Trophoblast cell (in vitro differentiated cells and primary cell): ENCODE measurements at regions not wholly inside any gene's neighbourhood (a gene's known extent, or its start where the extent isn't known, plus 50 kb on each side); places are given as distances from the start of the nearest gene placed in this dataset.
A peak's percentile ranks its signal among the peaks of the same experiment; 100 is the strongest.

Source experiments
- DNase-seq, 2 donors: peaks; one replicate each; pipeline ENCODE4 v3.0.0-alpha.2; 2016
- H2AFZ ChIP-seq: 2 replicates; pipeline ENCODE4 v1.6.1; 2013; ENCODE audit warnings: low read length, moderate library complexity, mild to moderate bottlenecking; ENCODE audit not compliant: insufficient read depth, poor library complexity
- H2AK5ac ChIP-seq: 2 replicates; pipeline ENCODE4 v1.6.1; 2013; ENCODE audit warnings: mild to moderate bottlenecking, low read length
- H2BK120ac ChIP-seq: 2 replicates; pipeline ENCODE4 v1.6.1; 2013; ENCODE audit warnings: low read length, mild to moderate bottlenecking, moderate library complexity; ENCODE audit not compliant: insufficient read depth, poor library complexity
- H2BK12ac ChIP-seq: 2 replicates; pipeline ENCODE4 v1.6.1; 2013; ENCODE audit warnings: mild to moderate bottlenecking, low read length, moderate library complexity
- H2BK5ac ChIP-seq: 2 replicates; pipeline ENCODE4 v1.6.1; 2013; ENCODE audit warnings: low read length, low read depth, moderate library complexity, mild to moderate bottlenecking; ENCODE audit not compliant: poor library complexity
- H3K14ac ChIP-seq: 2 replicates; pipeline ENCODE4 v1.6.1; 2013; ENCODE audit warnings: mild to moderate bottlenecking, low read length
- H3K18ac ChIP-seq: 2 replicates; pipeline ENCODE4 v1.6.1; 2013; ENCODE audit warnings: mild to moderate bottlenecking, low read length
- H3K23ac ChIP-seq: 2 replicates; pipeline ENCODE4 v1.6.1; 2013; ENCODE audit warnings: low read length
- H3K27ac ChIP-seq: 2 replicates; pipeline ENCODE4 v1.5.1; 2013; ENCODE audit warnings: low read depth, mild to moderate bottlenecking, inconsistent platforms, low read length, moderate library complexity
- H3K27me3 ChIP-seq: 2 replicates; pipeline ENCODE4 v1.6.1; 2013; ENCODE audit warnings: inconsistent platforms, mild to moderate bottlenecking, low read length, moderate library complexity; ENCODE audit not compliant: insufficient read depth
- H3K36me3 ChIP-seq, 2 experiments: 1 replicate in 1 of 2; 2 replicates in 1 of 2; pipeline ENCODE4 v1.6.1; 2013; ENCODE audit warnings: low read length in 2 of 2, mild to moderate bottlenecking in 2 of 2, moderate library complexity in 1 of 2; ENCODE audit not compliant: insufficient read depth in 2 of 2, control insufficient read depth in 1 of 2
- H3K4ac ChIP-seq: 2 replicates; pipeline ENCODE4 v1.6.1; 2013; ENCODE audit warnings: low read depth, mild to moderate bottlenecking, low read length, moderate library complexity
- H3K4me1 ChIP-seq, 2 experiments: 1 replicate in 1 of 2; 2 replicates in 1 of 2; pipeline ENCODE4 v1.6.1; 2013; ENCODE audit warnings: low read length in 2 of 2, mild to moderate bottlenecking in 2 of 2, moderate library complexity in 1 of 2; ENCODE audit not compliant: insufficient read depth in 2 of 2, control insufficient read depth in 1 of 2
- H3K4me2 ChIP-seq: 2 replicates; pipeline ENCODE4 v1.6.1; 2013; ENCODE audit warnings: inconsistent platforms, mild to moderate bottlenecking, low read length, moderate library complexity
- H3K4me3 ChIP-seq: 2 replicates; pipeline ENCODE4 v1.5.1; 2013; ENCODE audit warnings: mild to moderate bottlenecking, low read depth, low read length, inconsistent platforms
- H3K79me1 ChIP-seq: one replicate; pipeline ENCODE4 v1.6.1; 2013; ENCODE audit warnings: low read length
- H3K79me2 ChIP-seq: 2 replicates; pipeline ENCODE4 v1.6.1; 2013; ENCODE audit warnings: low read length, mild to moderate bottlenecking; ENCODE audit not compliant: control insufficient read depth, insufficient read depth, poor library complexity
- H3K9ac ChIP-seq: 2 replicates; pipeline ENCODE4 v1.6.1; 2013; ENCODE audit warnings: mild to moderate bottlenecking, low read length
- H3K9me3 ChIP-seq: 2 replicates; pipeline ENCODE4 v1.6.1; 2013; ENCODE audit warnings: low read depth, mild to moderate bottlenecking, control low read depth, inconsistent platforms, low read length; ENCODE audit not compliant: insufficient read depth
- H4K12ac ChIP-seq: 2 replicates; pipeline ENCODE4 v1.6.1; 2013; ENCODE audit warnings: low read depth, mild to moderate bottlenecking, low read length, moderate library complexity
- H4K8ac ChIP-seq: 2 replicates; pipeline ENCODE4 v1.6.1; 2013; ENCODE audit warnings: low read depth, mild to moderate bottlenecking, low read length, moderate library complexity
- H4K91ac ChIP-seq: one replicate; pipeline ENCODE4 v1.6.1; 2013; ENCODE audit warnings: low read depth, mild to moderate bottlenecking, low read length, moderate library complexity
- WGBS: extraction: QIAGEN DNeasy Blood & Tissue Kit; methylation state at CpG from one replicate; pipeline ENCODE4 v1.1.7; 2013; ENCODE audit warnings: missing lambda C conversion rate; ENCODE audit not compliant: insufficient read length, insufficient coverage; ENCODE audit errors: extremely low coverage; 5-methylcytosine and 5-hydroxymethylcytosine counted together

DNA sequence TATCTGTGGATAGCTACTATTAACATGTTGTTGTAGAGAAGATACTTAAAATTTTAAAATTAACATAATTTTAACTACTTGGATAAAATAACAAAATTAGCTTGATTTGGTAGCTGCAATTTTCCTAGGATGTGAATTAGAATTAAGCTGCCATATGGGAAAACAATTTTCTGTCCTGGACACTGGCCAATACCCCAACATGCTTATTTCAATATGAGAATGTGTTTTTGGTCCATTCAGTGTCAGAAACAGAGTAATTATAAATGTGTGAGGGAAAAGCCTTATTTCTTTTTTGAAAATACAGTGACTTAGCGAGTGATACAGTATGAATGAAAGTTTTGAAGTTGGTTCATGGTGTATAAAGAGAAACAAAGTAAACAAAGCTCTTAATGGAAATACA lies 948.3 kb upstream of the GYPC start:
- H2BK12ac ChIP-seq = no peak overlapping the region
- H3K4me1 ChIP-seq = peaks cover 0 to 4% of the 10 kb centered on the region in 2 experiments
- no peak overlapping the region for H3K4ac ChIP-seq
- no peak overlapping the region for H3K9ac ChIP-seq
- H3K4me2 ChIP-seq = no peak overlapping the region
- no peak overlapping the region for H3K4me3 ChIP-seq
- no peak overlapping the region for H3K27ac ChIP-seq
- no peak overlapping the region for H3K23ac ChIP-seq
- no peak overlapping the region for H2BK5ac ChIP-seq
- WGBS = no CpG with 5 or more reads among the region's 1 CpG
- H4K8ac ChIP-seq = no peak overlapping the region
- H2AK5ac ChIP-seq = no peak overlapping the region
- peaks cover 2% of the 10 kb centered on the region for H3K79me2 ChIP-seq
- H3K14ac ChIP-seq = no peak overlapping the region
- no peak overlapping the region for H4K12ac ChIP-seq
- no peak overlapping the region for H2AFZ ChIP-seq
- DNase-seq = no peak
- H3K27me3 ChIP-seq = no peaks in the 10 kb centered on the region
- no peak overlapping the region for H2BK120ac ChIP-seq
- H3K18ac ChIP-seq = no peak overlapping the region
- no peak overlapping the region for H4K91ac ChIP-seq
- H3K9me3 ChIP-seq = peaks cover 2% of the 10 kb centered on the region
- no peaks in the 10 kb centered on the region for H3K79me1 ChIP-seq
- no peaks in the 10 kb centered on the region for H3K36me3 ChIP-seq

GRCh38 chr2:125710561-125710960 lies 945.4 kb upstream of the GYPC start:
- Histone ChIP-seq H4K91ac (no peak overlapping the region), H2BK5ac (no peak overlapping the region), H3K36me3 (no peaks in the 10 kb centered on the region), H3K27me3 (no peaks in the 10 kb centered on the region), H3K79me1 (no peaks in the 10 kb centered on the region), H3K14ac (no peak overlapping the region), H4K8ac (no peak overlapping the region), H2BK120ac (peak overlapping the region; percentile 10), H2BK12ac (peak overlapping the region; percentile 12), H3K27ac (peak overlapping the region; percentile 80), H2AK5ac (no peak overlapping the region), H3K4me3 (no peak overlapping the region), H2AFZ (no peak overlapping the region), H4K12ac (no peak overlapping the region), H3K18ac (no peak overlapping the region), H3K23ac (no peak overlapping the region), H3K4me2 (peak overlapping the region; percentile 31), H3K79me2 (peaks cover 7% of the 10 kb centered on the region), H3K4ac (no peak overlapping the region), H3K9ac (no peak overlapping the region), H3K9me3 (peaks cover 2% of the 10 kb centered on the region), H3K4me1 (peaks cover 0 to 10% of the 10 kb centered on the region in 2 experiments)
- peak; percentile 9 to 46 for DNase-seq
- WGBS = no CpG with 5 or more reads among the region's 6 CpGs

- Histone ChIP-seq H3K4me3 (no peak overlapping the region), H3K14ac (no peak overlapping the region), H3K23ac (no peak overlapping the region), H2AK5ac (no peak overlapping the region), H2BK120ac (peak overlapping the region; percentile 10), H3K9me3 (peaks cover 2% of the 10 kb centered on the region), H3K4me2 (peak overlapping the region; percentile 31), H2BK5ac (no peak overlapping the region), H4K91ac (no peak overlapping the region), H3K27me3 (no peaks in the 10 kb centered on the region), H3K4me1 (peaks cover 0 to 10% of the 10 kb centered on the region in 2 experiments), H3K18ac (no peak overlapping the region), H3K27ac (peak overlapping the region; percentile 80), H2BK12ac (no peak overlapping the region), H4K8ac (no peak overlapping the region), H3K4ac (no peak overlapping the region), H3K9ac (no peak overlapping the region), H3K79me1 (no peaks in the 10 kb centered on the region), H4K12ac (no peak overlapping the region), H3K36me3 (no peaks in the 10 kb centered on the region), H3K79me2 (peaks cover 7% of the 10 kb centered on the region), H2AFZ (no peak overlapping the region)
- DNase-seq = no peak
- whole genome bisulfite sequencing = no CpG with 5 or more reads among the region's 1 CpG
These were observed 944.9 kb upstream of the GYPC start for GRCh38 chr2:125711075-125711474.

DNA sequence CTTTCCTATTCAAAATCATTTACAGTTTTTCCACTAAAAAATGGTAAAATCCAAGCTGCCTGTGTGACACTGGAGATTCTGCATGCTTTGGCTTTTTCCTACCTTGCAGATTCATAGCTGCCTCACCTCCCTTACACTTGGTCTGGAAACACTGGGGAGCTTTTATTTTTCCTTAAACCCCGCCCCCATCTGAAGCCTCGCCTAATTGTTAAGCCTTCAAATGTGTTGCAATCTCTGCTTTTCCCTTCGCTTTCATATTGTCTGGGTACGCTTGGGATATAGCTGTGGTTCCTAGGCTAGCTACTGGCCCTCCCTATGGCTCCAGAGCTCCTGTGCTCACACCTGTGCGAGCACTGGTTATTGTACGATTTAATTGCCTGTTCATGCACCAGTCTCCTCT lies 942.4 kb upstream of the GYPC start:
- no peaks in the 10 kb centered on the region for H3K27me3 ChIP-seq
- no peak overlapping the region for H2AFZ ChIP-seq
- H2BK120ac ChIP-seq = no peak overlapping the region
- no peak overlapping the region for H3K4me2 ChIP-seq
- no peak for DNase-seq
- no peak overlapping the region for H3K14ac ChIP-seq
- WGBS = no CpG with 5 or more reads among the region's 6 CpGs
- H3K4ac ChIP-seq = peak overlapping the region; percentile 51
- H3K27ac ChIP-seq = no peak overlapping the region
- H3K4me1 ChIP-seq = peaks cover 0 to 10% of the 10 kb centered on the region in 2 experiments
- H4K8ac ChIP-seq = no peak overlapping the region
- H4K12ac ChIP-seq = no peak overlapping the region
- H3K18ac ChIP-seq = no peak overlapping the region
- no peak overlapping the region for H3K4me3 ChIP-seq
- H2BK5ac ChIP-seq = no peak overlapping the region
- H3K9ac ChIP-seq = no peak overlapping the region
- no peak overlapping the region for H2BK12ac ChIP-seq
- H3K79me2 ChIP-seq = peaks cover 7% of the 10 kb centered on the region
- H3K79me1 ChIP-seq = no peaks in the 10 kb centered on the region
- H3K9me3 ChIP-seq = peaks cover 2% of the 10 kb centered on the region
- H2AK5ac ChIP-seq = no peak overlapping the region
- H4K91ac ChIP-seq = no peak overlapping the region
- H3K23ac ChIP-seq = no peak overlapping the region
- no peaks in the 10 kb centered on the region for H3K36me3 ChIP-seq
